ENCODE measurements at regions not wholly inside any gene's neighbourhood (a gene's known extent, or its start where the extent isn't known, plus 50 kb on each side); places are given as distances from the start of the nearest gene placed in this dataset. TPM values are rescaled to one million over a fixed set of nuclear protein-coding genes. Genes with fewer than 3 reads are reported as not detected.
"Not testable (repeated sequence)": the region's sequence is repeated elsewhere in the genome, so short reads cannot be mapped to it uniquely, and the experiment has no call there.

GRCh38 chr5:87188391-87188790 lies 79.3 kb upstream of the RASA1 start:
- DNase-seq (ENCODE audit: low read depth) = peak; percentile 64

DNA sequence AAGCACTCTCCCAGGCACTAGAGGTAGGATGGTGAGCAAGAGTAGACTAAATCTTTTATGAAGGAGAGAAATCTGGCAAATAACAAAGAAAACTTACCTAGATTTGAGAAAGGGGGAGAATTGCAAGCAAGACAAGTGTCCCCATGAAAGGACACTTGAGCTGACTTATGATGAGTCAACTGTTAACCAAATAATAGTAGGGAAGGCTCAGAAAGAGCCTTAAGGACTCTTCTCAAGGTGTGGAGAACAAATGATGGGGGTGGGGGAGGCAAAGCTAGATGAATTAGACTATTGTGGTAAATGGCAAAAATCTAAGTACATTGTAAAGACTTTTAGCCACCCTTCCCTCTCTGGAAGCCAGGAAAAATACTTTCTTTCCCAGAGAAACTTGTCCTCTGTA lies 77.6 kb upstream of the RASA1 start:
- no peak for DNase-seq (ENCODE audit: low read depth)

DNA sequence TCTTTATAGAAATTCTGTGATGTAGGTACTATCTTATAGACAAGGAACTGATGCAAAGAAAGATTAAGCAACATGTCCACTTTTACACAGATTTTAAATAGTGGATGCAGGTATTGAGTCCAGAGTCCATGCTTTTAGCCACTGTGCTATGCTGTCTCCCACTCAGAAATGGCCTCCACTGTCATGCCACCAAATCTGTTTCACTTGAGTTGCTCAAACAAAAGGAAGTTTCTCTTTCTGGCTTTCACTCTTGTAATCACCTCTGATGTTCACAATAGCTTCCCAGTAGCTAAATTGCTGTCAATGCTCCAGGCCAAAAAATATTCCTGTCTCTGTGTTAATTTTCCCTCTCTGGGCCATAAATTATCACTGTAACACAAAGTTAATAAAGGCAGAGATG lies 77.0 kb upstream of the RASA1 start:
- no peak for DNase-seq (ENCODE audit: low read depth)

GRCh38 chr5:87191645-87192044 lies 76.0 kb upstream of the RASA1 start:
- DNase-seq (ENCODE audit: low read depth) = no peak

DNA sequence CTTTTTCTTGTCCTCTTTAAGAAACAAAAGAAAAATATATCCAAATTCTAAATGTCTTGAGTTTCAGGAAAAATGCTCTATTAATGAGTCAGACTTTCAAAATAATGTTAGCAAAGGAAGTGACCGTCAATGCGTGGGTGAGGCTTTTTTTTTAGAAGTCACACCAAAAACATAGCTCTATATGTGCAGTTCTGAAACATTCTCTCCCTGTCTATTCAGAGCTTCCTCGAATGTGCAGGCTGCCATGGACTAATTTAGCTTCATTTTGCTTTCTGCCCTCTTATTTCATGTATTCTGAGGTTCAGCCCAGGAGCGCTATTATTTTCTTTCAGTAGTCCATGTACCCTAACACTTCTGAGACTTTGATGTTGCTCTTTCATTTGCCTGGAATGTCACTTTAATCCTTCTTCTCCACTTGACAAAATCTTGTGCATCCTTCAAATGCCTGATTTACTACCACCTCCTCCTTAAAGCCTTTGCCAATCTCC lies 72.5 kb upstream of the RASA1 start:
- peak; percentile 57 for DNase-seq (ENCODE audit: low read depth)

DNA sequence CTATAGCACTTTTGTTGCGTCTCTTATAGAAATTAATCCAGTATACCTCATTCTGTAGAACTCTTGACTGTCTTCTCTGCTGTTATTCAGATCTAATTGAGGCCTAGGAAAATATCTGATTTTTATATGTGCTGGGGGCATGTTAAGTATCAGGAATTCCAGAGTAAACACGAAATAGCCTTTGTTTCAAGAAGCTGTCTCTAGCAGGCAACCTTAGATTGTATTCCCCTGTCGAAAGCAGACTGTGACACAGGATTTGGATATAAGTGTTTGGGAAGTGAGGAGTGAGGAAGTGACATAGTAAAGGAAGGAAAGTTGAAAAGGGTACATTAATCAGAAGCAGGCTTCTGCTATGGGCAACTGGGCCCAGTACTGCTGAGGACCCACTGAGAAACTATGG lies 72.1 kb upstream of the RASA1 start:
- no peak for DNase-seq (ENCODE audit: low read depth)

GRCh38 chr5:87198010-87198409 lies 69.7 kb upstream of the RASA1 start:
- DNase-seq (ENCODE audit: low read depth) = no peak

DNA sequence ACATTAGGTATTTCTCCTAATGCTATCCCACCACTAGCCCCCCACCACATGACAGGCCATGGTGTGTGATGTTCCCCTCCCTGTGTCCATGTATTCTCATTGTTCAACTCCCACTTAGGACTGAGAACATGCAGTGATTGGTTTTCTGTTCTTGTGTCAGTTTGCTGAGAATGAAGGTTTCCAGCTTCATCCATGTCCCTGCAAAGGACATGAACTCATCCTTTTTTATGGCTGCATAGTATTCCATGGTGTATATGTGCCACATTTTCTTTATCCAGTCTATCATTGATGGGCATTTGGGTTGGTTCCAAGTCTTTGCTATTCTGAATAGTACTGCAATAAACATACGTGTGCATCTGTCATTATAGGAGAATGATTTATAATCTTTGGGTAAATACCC lies 68.4 kb upstream of the RASA1 start:
- not testable (repeated sequence) for DNase-seq (ENCODE audit: low read depth)

DNA sequence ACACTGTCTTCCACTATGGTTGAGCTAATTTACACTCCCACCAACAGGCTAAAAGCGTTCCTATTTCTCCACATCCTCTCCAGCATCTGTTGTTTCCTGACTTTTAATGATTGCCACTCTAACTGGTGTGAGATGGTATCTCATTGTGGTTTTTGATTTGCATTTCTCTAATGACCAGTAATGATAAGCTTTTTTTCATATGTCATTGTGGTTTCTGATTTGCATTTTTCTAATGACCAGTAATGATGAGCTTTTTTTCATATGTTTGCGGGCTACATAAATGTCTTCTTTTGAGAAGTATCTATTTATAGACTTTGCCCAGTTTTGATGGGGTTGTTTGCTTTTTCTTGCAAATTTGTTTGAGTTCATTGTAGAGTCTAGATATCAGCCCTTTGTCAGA lies 68.0 kb upstream of the RASA1 start:
- DNase-seq (ENCODE audit: low read depth) = not testable (repeated sequence)

DNA sequence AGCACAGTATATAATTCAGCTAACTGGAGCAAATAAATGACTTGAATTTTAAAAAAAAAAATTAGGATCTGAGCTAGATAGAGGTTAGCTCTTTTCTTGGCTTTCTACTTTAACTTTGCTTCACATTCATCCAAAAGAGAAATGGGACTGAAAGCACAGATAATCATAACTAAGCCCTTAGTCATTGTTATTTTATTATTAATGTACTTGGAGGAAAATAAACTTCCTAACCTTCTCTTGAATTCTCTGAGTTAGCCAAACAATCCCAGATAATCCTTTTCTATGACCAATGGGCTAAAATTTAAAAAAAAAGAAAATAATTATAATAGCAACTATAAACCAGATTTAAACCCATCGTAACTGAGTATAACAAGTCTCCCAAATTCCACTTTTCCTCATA lies 57.6 kb upstream of the RASA1 start:
- no peak for DNase-seq (ENCODE audit: low read depth)

DNA sequence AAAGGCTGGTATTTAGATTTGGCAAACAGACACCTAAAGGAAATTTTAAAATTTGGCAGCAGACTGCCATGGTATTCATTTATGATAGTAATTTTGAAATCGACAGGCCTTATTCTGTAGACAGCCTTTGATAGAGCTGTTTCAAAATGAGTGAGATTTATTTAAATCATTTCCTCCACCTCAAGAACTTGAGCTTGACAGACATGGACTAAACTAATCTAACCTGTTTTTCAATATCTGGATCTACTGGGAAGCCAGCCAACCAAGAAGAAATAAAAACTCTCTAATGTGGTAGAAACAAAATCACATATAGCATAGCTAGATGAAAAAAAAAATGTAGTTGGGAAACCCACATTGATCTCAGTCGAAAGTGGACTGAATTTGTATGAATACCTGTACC lies 56.9 kb upstream of the RASA1 start:
- DNase-seq (ENCODE audit: low read depth) = no peak

DNA sequence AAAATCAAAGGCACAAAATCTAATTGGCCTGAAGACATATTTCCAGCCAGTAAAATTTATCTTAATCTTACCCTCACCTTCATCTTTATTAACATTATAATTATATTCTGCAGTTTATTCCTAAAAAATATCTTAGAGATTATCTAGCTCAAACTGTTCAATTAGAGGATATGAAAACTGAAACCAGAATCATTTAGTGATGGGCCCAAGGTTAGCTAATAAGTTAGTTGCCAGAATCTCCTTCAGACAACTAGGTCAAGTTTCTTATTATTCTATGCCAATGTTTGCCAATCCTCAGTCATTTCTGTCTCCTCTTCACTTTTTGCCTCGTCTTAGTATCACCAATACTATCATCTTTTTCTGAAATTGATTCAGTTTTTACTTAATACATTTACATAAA lies 56.0 kb upstream of the RASA1 start:
- DNase-seq (ENCODE audit: low read depth) = no peak

GRCh38 chr5:87212183-87212582 lies 55.5 kb upstream of the RASA1 start:
- not testable (repeated sequence) for DNase-seq (ENCODE audit: low read depth)

DNA sequence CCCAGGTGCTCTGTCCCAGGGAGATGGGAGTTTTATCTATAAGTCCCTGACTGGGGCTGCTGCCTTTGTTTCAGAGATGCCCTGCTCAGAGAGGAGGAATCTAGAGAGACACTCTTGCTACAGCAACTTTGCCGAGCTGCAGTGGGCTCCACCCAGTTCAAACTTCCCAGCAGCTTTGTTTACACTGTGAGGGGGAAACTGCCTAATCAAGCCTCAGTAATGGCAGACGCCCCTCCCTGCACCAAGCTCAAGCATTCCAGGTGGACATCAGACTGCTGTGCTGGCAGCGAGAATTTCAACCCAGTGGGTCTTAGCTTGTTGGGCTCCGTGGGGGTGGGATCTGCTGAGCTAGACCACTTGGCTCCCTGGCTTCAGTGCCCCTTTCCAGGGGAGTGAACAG lies 50.2 kb upstream of the RASA1 start:
- not testable (repeated sequence) for DNase-seq (ENCODE audit: low read depth)

Small RNA genes lying in the stretch of these regions (microRNA-seq; reads per million reads assigned to microRNA genes)
- gene MIR4280 = not detected
